ENCODE measurements at regions not wholly inside any gene's neighbourhood (a gene's known extent, or its start where the extent isn't known, plus 50 kb on each side); places are given as distances from the start of the nearest gene placed in this dataset.

GRCh38 chr5:2569176-2569575 is 182.3 kb downstream of the IRX2 start:
- intact Hi-C loops (cut with micrococcal nuclease) = no loop called here
- DNase-seq = no peak
- no peak for TF ChIP-seq CTCF (IDR thresholded peaks at IDR 0.05; ENCODE audit: borderline replicate concordance)

GRCh38 chr5:2566284-2566683 is 185.2 kb downstream of the IRX2 start:
- intact Hi-C loops (cut with micrococcal nuclease) = no loop called here
- TF ChIP-seq CTCF (IDR thresholded peaks at IDR 0.05; ENCODE audit: borderline replicate concordance) = no peak
- Histone ChIP-seq H3K27me3 (ENCODE audit: low read depth) (peaks cover 52% of the 10 kb centered on the region), H3K4me3 (no peak overlapping the region), H3K9me3 (replicated peaks) (peaks cover 10% of the 10 kb centered on the region), H3K27ac (replicated peaks) (no peak overlapping the region), H3K4me1 (no peaks in the 10 kb centered on the region), H3K36me3 (no peaks in the 10 kb centered on the region)
- DNase-seq = no peak

More at GRCh38 chr5:2569176-2569575, 182.3 kb downstream of the IRX2 start:
- no peak overlapping the region for H3K27ac ChIP-seq (replicated peaks)
- peaks cover 66% of the 10 kb centered on the region for H3K27me3 ChIP-seq (ENCODE audit: low read depth)
- no peaks in the 10 kb centered on the region for H3K36me3 ChIP-seq
- no peak overlapping the region for H3K4me3 ChIP-seq
- peaks cover 10% of the 10 kb centered on the region for H3K9me3 ChIP-seq (replicated peaks)
- H3K4me1 ChIP-seq = no peaks in the 10 kb centered on the region

- no peak overlapping the region for H3K27ac ChIP-seq (replicated peaks)
Measured at GRCh38 chr5:2565147-2565546, 186.3 kb downstream of the IRX2 start.

GRCh38 chr5:2563046-2563445 is 188.4 kb downstream of the IRX2 start:
- intact Hi-C loops (cut with micrococcal nuclease) = no loop called here
- Histone ChIP-seq H3K9me3 (replicated peaks) (peaks cover 10% of the 10 kb centered on the region), H3K27me3 (ENCODE audit: low read depth) (peaks cover 20% of the 10 kb centered on the region), H3K4me3 (no peak overlapping the region), H3K4me1 (no peaks in the 10 kb centered on the region), H3K36me3 (no peaks in the 10 kb centered on the region), H3K27ac (replicated peaks) (no peak overlapping the region)
- no peak for DNase-seq
- no peak for TF ChIP-seq CTCF (IDR thresholded peaks at IDR 0.05; ENCODE audit: borderline replicate concordance)

More at GRCh38 chr5:2565147-2565546, 186.3 kb downstream of the IRX2 start:
- no peak overlapping the region for H3K4me3 ChIP-seq
- H3K27me3 ChIP-seq (ENCODE audit: low read depth) = peaks cover 41% of the 10 kb centered on the region
- peaks cover 10% of the 10 kb centered on the region for H3K9me3 ChIP-seq (replicated peaks)
- intact Hi-C loops (cut with micrococcal nuclease) = no loop called here
- H3K4me1 ChIP-seq = no peaks in the 10 kb centered on the region
- no peak for TF ChIP-seq CTCF (IDR thresholded peaks at IDR 0.05; ENCODE audit: borderline replicate concordance)
- no peak for DNase-seq
- H3K36me3 ChIP-seq = no peaks in the 10 kb centered on the region

- Histone ChIP-seq H3K36me3 (no peaks in the 10 kb centered on the region), H3K27ac (replicated peaks) (no peak overlapping the region), H3K27me3 (ENCODE audit: low read depth) (peaks cover 10% of the 10 kb centered on the region), H3K4me3 (no peak overlapping the region), H3K9me3 (replicated peaks) (peaks cover 1% of the 10 kb centered on the region), H3K4me1 (no peaks in the 10 kb centered on the region)
- TF ChIP-seq CTCF (IDR thresholded peaks at IDR 0.05; ENCODE audit: borderline replicate concordance) = no peak
- intact Hi-C loops (cut with micrococcal nuclease) = no loop called here
- no peak for DNase-seq
Measured at GRCh38 chr5:2562036-2562435, 189.4 kb downstream of the IRX2 start.

- no peaks in the 10 kb centered on the region for H3K4me1 ChIP-seq
- intact Hi-C loops (cut with micrococcal nuclease) = no loop called here
- no peak for TF ChIP-seq CTCF (IDR thresholded peaks at IDR 0.05; ENCODE audit: borderline replicate concordance)
- no peak overlapping the region for H3K4me3 ChIP-seq
- H3K36me3 ChIP-seq = no peaks in the 10 kb centered on the region
- H3K9me3 ChIP-seq (replicated peaks) = peaks cover under 1% of the 10 kb centered on the region
- peaks cover 9% of the 10 kb centered on the region for H3K27me3 ChIP-seq (ENCODE audit: low read depth)
- H3K27ac ChIP-seq (replicated peaks) = no peak overlapping the region
- DNase-seq = no peak
Measured at GRCh38 chr5:2560435-2560834, 191.0 kb downstream of the IRX2 start.

Data from left ventricle myocardium inferior (tissue), 1 donor.